Skeletal muscle satellite cell (primary cell): ENCODE measurements at regions not wholly inside any gene's neighbourhood (a gene's known extent, or its start where the extent isn't known, plus 50 kb on each side); places are given as distances from the start of the nearest gene placed in this dataset.
A peak's percentile ranks its signal among the peaks of the same experiment; 100 is the strongest.

ENCODE experiments used
- H3K27me3 ChIP-seq: 2 replicates; pipeline ENCODE4 v1.7.0; 2013; ENCODE audit warnings: low read length; ENCODE audit not compliant: control insufficient read depth, insufficient read depth
- H3K36me3 ChIP-seq: 2 replicates; pipeline ENCODE4 v1.7.0; 2013; ENCODE audit warnings: mild to moderate bottlenecking, control low read depth, low read length; ENCODE audit not compliant: insufficient read depth
- H3K4me1 ChIP-seq: 2 replicates; pipeline ENCODE4 v1.7.0; 2013; ENCODE audit warnings: low read length; ENCODE audit not compliant: control insufficient read depth, insufficient read depth
- H3K4me2 ChIP-seq: 2 replicates; pipeline ENCODE4 v1.7.0; 2013; ENCODE audit warnings: mild to moderate bottlenecking, low read length
- H3K4me3 ChIP-seq: 2 replicates; pipeline ENCODE4 v1.7.0; 2013; ENCODE audit warnings: low read length
- H3K9ac ChIP-seq: 2 replicates; pipeline ENCODE4 v1.7.0; 2013; ENCODE audit warnings: mild to moderate bottlenecking, low read depth, low read length, moderate library complexity
- H3K9me3 ChIP-seq: replicated peaks from 2 replicates; pipeline ENCODE4 v1.7.0; 2013; ENCODE audit warnings: mild to moderate bottlenecking, control low read depth, low read length

DNA sequence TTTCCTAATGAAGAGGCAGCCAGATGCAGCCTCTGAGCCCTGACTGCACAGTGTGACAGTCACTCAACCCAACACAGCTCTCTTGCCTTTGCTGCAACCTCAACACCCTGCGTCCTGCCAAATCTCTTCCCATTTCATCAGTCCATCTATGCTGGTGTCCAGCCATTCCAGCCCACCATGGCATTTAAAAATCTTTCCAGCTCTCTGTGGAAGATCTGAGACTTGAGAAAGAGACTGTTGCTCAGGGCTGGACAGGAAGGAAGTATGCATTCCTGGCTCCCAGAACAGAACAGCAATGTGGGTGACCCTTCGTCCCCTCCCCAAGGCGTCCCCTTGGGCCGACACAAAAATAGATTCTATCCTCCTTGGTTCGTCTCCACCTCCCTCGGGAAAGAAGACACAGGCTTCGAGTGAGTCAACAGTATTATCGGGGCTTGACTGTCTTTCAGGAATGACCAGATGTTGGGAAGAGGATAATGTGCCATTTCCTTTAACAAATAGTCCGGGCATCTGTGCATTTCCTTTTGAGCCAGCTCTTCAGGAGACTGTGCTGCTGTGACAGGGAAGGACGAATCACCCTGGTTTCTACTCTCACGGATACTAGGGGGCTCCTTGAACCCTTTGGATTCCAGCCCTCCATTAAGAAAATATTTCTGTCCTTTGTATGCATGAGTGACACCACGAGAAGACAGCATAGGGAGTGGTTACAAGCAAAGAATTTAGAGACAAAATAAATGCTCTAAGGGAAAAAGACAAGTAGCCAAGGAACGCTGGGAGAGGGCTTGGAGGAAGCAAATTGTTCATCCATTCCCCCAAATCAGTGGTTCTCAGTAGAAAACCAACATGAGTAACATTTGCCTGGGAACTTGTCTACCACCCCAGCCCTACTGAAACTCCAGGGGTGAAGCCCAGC, 111.4 kb upstream of the CDC42BPA start:
- peak overlapping the region; percentile 66 for H3K4me2 ChIP-seq
- H3K9me3 ChIP-seq, result no peaks in the 10 kb centered on the region
- no peaks in the 10 kb centered on the region for H3K36me3 ChIP-seq
- peak overlapping the region; percentile 3 for H3K9ac ChIP-seq
- H3K27me3 ChIP-seq, result no peaks in the 10 kb centered on the region
- peak overlapping the region; percentile 48 for H3K4me3 ChIP-seq
- H3K4me1 ChIP-seq, result peaks cover 31% of the 10 kb centered on the region

DNA sequence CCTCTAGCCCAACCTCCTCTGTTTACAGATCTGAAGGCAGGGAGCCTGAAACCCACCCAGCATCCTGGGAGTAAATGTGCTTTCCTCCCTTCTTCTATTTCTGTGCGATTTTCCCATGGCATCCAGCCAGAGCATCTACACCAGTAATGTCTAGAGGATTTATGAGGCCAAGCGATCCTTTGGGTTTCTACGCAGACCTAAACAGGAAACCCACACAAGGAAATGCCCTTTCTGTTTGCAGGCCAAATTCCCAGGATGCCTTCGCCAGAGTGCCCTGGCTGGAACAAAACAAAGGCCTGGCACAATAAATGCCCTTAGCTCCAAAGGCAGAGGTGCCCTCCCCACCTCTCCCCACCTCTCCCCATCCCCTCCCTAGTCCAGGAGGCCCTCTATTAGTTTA, 110.5 kb upstream of the CDC42BPA start:
- Histone ChIP-seq H3K4me1 (peaks cover 31% of the 10 kb centered on the region), H3K36me3 (no peaks in the 10 kb centered on the region), H3K9me3 (no peaks in the 10 kb centered on the region), H3K27me3 (no peaks in the 10 kb centered on the region), H3K4me2 (no peak overlapping the region), H3K4me3 (no peak overlapping the region), H3K9ac (no peak overlapping the region)

DNA sequence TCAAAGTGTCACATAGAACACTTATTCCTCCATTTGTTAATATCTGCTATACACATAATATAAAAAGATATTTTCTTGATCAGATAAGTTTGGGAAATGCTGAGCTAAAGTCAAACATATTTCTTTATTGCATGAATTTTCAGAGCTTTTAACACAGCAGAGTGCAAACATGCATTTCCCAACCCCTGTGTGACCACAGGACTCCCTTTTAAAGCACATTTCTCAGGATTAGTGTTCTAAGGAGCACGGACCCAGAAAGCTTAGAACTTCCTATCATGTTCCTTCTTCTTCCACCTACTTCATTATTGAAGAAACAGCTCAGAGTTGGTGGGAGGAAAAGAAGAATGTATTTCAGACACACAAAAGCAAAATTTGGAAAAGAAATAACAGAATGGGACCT, 109.1 kb upstream of the CDC42BPA start:
- no peaks in the 10 kb centered on the region for H3K36me3 ChIP-seq
- H3K9ac ChIP-seq, result no peak overlapping the region
- H3K9me3 ChIP-seq, result no peaks in the 10 kb centered on the region
- H3K4me3 ChIP-seq, result no peak overlapping the region
- peaks cover 31% of the 10 kb centered on the region for H3K4me1 ChIP-seq
- H3K4me2 ChIP-seq, result no peak overlapping the region
- no peaks in the 10 kb centered on the region for H3K27me3 ChIP-seq

DNA sequence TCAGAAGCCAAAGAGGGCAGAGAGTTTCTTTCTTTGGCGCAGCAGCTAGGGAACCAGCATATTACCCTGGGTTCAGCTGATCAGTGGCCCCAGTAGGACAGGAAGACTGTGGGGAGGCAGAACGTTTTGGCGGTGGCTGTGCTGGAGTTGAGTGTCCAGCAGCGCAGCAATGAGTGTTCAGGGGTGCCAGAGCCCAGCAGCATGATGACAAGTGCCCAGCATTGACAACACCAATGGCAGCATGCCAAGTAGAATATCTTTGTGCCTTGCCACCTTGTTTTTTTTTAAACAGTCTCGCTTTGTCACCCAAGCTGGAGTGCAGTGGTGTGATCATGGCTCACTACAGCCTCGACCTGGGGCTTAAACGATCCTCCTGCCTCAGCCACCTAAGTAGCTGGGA, 106.7 kb upstream of the CDC42BPA start:
- Histone ChIP-seq H3K9ac (no peak overlapping the region), H3K36me3 (no peaks in the 10 kb centered on the region), H3K9me3 (no peaks in the 10 kb centered on the region), H3K27me3 (no peaks in the 10 kb centered on the region), H3K4me2 (no peak overlapping the region), H3K4me3 (no peak overlapping the region), H3K4me1 (peaks cover 14% of the 10 kb centered on the region)

DNA sequence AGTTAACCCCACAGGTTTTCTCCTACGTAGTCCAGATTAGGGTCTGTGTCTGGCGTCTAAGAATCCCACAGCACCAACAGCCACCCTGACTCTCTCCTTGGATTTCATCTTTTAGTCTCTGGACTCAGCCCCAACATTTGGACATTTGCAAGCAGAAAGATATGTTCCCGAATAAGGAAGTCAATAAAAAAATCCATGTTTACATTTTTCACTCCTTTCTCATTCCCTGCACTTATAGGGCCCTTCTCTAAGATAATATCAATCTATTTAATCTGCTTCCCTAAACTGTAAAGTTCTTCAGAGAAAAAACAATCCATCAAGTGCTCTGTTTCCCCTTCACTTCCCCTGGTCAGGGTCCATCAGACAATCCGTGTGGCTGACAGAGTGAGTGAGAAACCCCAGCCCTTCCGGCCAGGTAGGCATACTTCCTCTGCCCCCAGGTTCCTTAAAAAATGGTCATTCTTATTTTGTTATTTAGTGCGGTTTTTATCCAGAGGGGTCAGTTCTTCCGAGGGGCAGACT, 105.9 kb upstream of the CDC42BPA start:
- H3K4me3 ChIP-seq, result no peak overlapping the region
- no peaks in the 10 kb centered on the region for H3K27me3 ChIP-seq

DNA sequence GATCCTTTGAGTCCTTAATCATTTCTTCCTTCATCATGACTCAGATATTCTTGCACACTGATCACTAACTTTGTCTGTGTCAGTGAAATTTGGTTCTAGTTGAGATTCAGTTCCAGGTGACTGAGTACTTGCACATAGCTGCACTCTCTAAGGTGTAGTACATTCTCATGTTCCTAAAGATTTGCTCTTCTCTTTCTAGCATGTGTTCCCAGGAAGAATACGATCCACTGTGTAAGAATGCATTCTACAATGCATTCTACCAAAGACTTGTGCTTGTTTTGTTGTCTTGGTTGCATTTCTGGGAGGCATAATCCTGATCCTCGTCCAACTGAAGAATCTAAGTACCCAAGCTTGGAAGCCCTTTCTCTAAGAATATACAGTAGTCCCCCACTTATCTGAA, 104.3 kb upstream of the CDC42BPA start:
- no peaks in the 10 kb centered on the region for H3K27me3 ChIP-seq
- H3K9ac ChIP-seq, result no peak overlapping the region
- no peaks in the 10 kb centered on the region for H3K36me3 ChIP-seq
- H3K9me3 ChIP-seq, result no peaks in the 10 kb centered on the region
- no peak overlapping the region for H3K4me2 ChIP-seq
- no peak overlapping the region for H3K4me3 ChIP-seq
- H3K4me1 ChIP-seq, result no peaks in the 10 kb centered on the region

More for the DNA sequence above, 105.9 kb upstream of the CDC42BPA start:
- no peak overlapping the region for H3K4me2 ChIP-seq
- peaks cover 6% of the 10 kb centered on the region for H3K4me1 ChIP-seq
- no peaks in the 10 kb centered on the region for H3K36me3 ChIP-seq
- no peak overlapping the region for H3K9ac ChIP-seq
- no peaks in the 10 kb centered on the region for H3K9me3 ChIP-seq

DNA sequence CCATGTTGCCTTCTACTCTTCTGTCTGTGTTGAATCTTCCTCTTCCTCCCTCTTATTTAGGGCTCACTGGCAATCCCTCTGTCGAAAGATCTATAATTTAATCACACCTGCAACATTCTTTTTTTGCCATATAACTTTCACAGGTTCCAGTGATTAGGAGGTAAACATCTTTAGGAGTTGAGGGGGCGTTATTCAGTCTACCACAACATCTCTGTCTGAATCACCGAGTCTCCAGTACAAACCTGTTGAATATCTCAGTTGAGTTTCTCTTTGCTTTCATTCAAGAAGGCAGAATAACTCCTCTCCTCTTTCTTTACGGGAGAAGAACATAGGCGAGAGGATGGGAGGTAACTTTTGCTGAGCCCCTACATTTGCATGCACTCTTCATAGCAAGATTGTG, 101.9 kb upstream of the CDC42BPA start:
- no peak overlapping the region for H3K9ac ChIP-seq
- H3K9me3 ChIP-seq, result no peaks in the 10 kb centered on the region
- H3K36me3 ChIP-seq, result no peaks in the 10 kb centered on the region
- H3K27me3 ChIP-seq, result no peaks in the 10 kb centered on the region
- no peak overlapping the region for H3K4me3 ChIP-seq
- H3K4me2 ChIP-seq, result no peak overlapping the region
- no peaks in the 10 kb centered on the region for H3K4me1 ChIP-seq

DNA sequence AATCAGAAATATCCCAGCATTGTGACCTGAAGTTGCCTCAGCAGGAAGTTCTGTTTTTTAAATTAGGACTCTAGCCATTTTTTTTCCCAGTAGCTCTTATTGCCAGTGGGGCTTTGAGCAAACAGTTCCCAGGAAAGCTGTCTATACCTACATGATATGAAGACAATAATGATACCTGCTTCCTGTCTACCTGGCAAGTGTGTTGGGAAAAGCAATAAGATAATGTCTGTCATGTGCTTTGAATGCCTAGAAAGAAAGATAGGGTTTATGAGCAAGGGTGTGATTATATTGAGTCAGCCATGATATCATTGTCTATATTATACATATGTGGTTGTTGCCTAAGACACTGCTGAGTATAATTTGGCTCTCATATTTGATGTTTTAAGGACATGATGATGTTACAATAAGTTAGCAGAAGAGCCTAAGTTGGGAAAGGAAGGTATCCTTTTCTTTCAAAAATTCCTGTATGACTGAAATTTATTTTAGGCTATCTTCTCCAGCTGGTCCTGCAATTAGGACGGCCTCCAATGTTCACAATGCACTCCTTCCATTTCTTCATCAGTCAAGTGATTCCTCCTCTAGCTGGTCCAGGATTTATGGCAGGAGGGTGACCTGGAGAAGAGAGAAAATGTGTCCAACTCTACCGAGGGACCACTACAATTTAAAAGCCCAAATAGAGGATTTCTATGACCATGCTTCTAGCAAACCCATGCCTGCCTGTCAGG, 99.6 kb upstream of the CDC42BPA start:
- Histone ChIP-seq H3K4me2 (no peak overlapping the region), H3K4me1 (no peaks in the 10 kb centered on the region), H3K4me3 (no peak overlapping the region), H3K27me3 (no peaks in the 10 kb centered on the region), H3K9me3 (no peaks in the 10 kb centered on the region), H3K9ac (no peak overlapping the region), H3K36me3 (no peaks in the 10 kb centered on the region)

DNA sequence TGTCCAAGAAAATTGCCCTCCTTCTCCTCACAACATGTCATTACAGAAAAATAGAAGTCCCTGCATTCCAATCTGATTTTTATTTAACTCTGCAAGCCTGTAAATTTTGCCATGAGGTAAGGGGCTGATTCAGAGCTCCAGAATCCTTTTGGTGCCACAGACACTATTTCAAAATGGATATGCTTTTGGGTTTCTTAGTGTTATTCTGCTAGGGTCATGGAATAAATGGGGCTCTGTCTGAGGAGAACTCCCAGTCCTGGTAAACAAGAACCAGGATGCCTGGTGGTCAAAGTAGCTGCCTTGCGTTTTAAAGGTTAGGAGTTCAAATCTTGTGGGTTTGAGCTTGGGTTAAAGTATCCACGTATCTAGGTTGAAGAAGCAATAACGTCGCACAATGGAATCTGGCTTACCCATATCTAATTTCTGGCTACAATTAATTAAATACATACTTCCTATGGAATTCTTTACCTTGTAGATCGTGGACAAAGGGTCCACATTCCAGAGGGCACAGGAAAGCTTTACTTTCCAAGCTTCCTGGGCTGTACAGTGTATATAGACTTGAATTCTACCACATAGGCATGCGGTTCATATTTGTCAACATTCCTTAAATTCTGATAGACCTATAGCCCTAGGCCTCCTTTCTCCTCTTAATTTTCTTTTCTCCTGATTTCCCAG, 98.0 kb upstream of the CDC42BPA start:
- H3K4me1 ChIP-seq, result no peaks in the 10 kb centered on the region
- no peak overlapping the region for H3K4me3 ChIP-seq
- no peak overlapping the region for H3K4me2 ChIP-seq
- no peak overlapping the region for H3K9ac ChIP-seq
- H3K27me3 ChIP-seq, result no peaks in the 10 kb centered on the region
- no peaks in the 10 kb centered on the region for H3K36me3 ChIP-seq
- no peaks in the 10 kb centered on the region for H3K9me3 ChIP-seq

DNA sequence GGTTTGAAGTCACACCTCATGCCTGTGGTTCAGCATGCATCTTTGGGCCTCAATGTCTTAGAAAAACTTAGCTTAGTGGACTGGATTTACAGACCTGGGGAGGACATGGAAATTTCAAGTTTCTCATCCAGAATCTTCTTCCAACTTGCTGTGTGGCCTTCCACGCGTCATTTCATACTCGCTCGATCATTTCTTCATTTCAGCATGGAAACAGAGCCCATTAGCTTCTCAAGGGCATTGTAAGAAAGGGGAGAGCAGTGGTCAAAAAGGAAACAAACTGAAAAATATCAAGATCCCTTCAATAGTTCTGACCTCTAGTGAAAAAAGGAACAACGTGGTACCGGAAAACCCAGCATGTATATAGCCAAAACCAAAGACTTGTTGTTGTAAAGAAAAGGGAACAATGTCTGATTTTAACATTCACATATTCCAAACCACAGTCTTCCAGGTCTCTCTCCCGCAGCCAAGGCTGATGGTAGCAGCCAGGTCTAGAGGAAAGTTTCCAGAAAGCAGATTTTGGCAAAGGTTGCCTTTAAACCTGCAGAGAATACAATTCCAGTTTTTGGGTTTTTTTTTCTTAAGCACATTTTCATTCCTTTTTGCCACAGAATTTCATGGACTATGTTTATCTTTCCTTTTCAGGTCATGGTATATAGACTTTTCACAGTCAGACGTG, 97.0 kb upstream of the CDC42BPA start:
- no peaks in the 10 kb centered on the region for H3K27me3 ChIP-seq
- H3K4me2 ChIP-seq, result no peak overlapping the region
- no peak overlapping the region for H3K9ac ChIP-seq
- H3K4me3 ChIP-seq, result no peak overlapping the region
- no peaks in the 10 kb centered on the region for H3K4me1 ChIP-seq
- H3K36me3 ChIP-seq, result no peaks in the 10 kb centered on the region
- no peaks in the 10 kb centered on the region for H3K9me3 ChIP-seq

DNA sequence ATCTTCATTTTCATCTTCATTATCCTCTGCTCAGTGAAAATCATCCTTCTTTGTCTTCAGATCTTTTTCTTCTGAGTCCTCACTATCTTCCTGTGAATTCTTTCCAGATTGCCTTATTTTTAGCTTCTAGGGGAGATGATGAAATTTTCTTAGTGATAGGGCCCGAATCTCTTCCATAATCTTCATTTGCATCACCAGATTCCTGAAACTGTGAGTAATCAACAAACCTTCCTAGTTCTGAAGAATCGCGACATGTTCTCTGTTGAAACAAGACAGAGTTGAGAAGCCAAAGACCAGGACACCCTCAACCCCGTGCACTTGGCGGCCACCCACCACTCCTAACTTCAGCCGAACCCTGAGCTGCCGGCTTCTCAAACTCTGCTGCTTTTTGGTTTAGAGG, 92.8 kb upstream of the CDC42BPA start:
- no peak overlapping the region for H3K4me2 ChIP-seq
- peaks cover 13% of the 10 kb centered on the region for H3K27me3 ChIP-seq
- no peaks in the 10 kb centered on the region for H3K4me1 ChIP-seq
- H3K36me3 ChIP-seq, result no peaks in the 10 kb centered on the region
- no peak overlapping the region for H3K9ac ChIP-seq
- H3K9me3 ChIP-seq, result no peaks in the 10 kb centered on the region
- no peak overlapping the region for H3K4me3 ChIP-seq
